ENCODE measurements at regions not wholly inside any gene's neighbourhood (a gene's known extent, or its start where the extent isn't known, plus 50 kb on each side); places are given as distances from the start of the nearest gene placed in this dataset.
A peak's percentile ranks its signal among the peaks of the same experiment; 100 is the strongest.

GRCh38 chr11:95647355-95647754 is 142.2 kb downstream of the FAM76B start:
- no peak overlapping the region for H3K56ac ChIP-seq (ENCODE audit: extremely low read depth, insufficient read depth, low read length)
- no peak overlapping the region for H3K18ac ChIP-seq (ENCODE audit: low read depth, low read length)
- H2AK9ac ChIP-seq (replicated peaks; ENCODE audit: low read depth, low read length, poor library complexity), result no peak overlapping the region
- no CpG with 5 or more reads among the region's 1 CpG for WGBS, 2 experiments (ENCODE audit: extremely low coverage in 2 of 2, insufficient read length in 1 of 2)
- H3K4ac ChIP-seq (ENCODE audit: low read depth, low read length), result no peak overlapping the region
- no peak overlapping the region for H4K91ac ChIP-seq (ENCODE audit: insufficient read depth, low read depth, low read length)
- no peak overlapping the region for H2BK15ac ChIP-seq (ENCODE audit: low read depth, low read length)
- H2BK120ac ChIP-seq (ENCODE audit: low read depth, low read length), result no peak overlapping the region
- dilution Hi-C loops (cut with HindIII; ENCODE audit: low sequenced_read_pairs, unreplicated experiment), result no loop called here
- H3K9me3 ChIP-seq (ENCODE audit: control insufficient read depth, insufficient read depth, low read length), result no peaks in the 10 kb centered on the region
- H3K4me1 ChIP-seq (ENCODE audit: control insufficient read depth, insufficient read depth, low read length), result no peaks in the 10 kb centered on the region; the same call in 1 of the 2 replicates
- in situ Hi-C loops (cut with MboI; ENCODE audit: low sequenced_read_pairs), result no loop called here
- H3K14ac ChIP-seq (replicated peaks; ENCODE audit: low read depth, low read length), result no peak overlapping the region
- TF ChIP-seq CHD1 (IDR thresholded peaks at IDR 0.05; ENCODE audit: low read depth, low read length), result no peak
- no peak for TF ChIP-seq ELK1 (IDR thresholded peaks at IDR 0.05; ENCODE audit: borderline replicate concordance, low read depth, low read length)
- TF ChIP-seq FOS (IDR thresholded peaks at IDR 0.05; ENCODE audit: low read depth, low read length), result no peak
- no peaks in the 10 kb centered on the region for H3K9me1 ChIP-seq (ENCODE audit: insufficient read depth, low read length)
- H3K27ac ChIP-seq (ENCODE audit: insufficient read depth, low read length), result no peak overlapping the region
- no peak overlapping the region for H4K5ac ChIP-seq (ENCODE audit: low read depth, low read length)
- no peaks in the 10 kb centered on the region for H4K20me1 ChIP-seq (ENCODE audit: insufficient read depth, low read length)
- no TSS peak for BruUV-seq (replicated peaks)
- H3K9ac ChIP-seq (ENCODE audit: low read depth, low read length), result no peak overlapping the region
- ChIA-PET CTCF (no interaction called here), POLR2A (ENCODE audit: unreplicated experiment) (no interaction called here)
- ATAC-seq (ENCODE audit: low read depth), result peak; percentile 32; the same call in 1 of the 2 replicates
- intact Hi-C loops (cut with micrococcal nuclease), result no loop called here
- H2AK5ac ChIP-seq (ENCODE audit: low read depth, low read length), result no peak overlapping the region
- H3K27me3 ChIP-seq (ENCODE audit: control insufficient read depth, insufficient read depth, low read length), result no peaks in the 10 kb centered on the region
- no peaks in the 10 kb centered on the region for H3K79me1 ChIP-seq (ENCODE audit: low read depth in 1 of 2, low read length in 2 of 2)
- no peaks in the 10 kb centered on the region for H3K36me3 ChIP-seq (ENCODE audit: control insufficient read depth, insufficient read depth, low read length)
- no peak overlapping the region for H2BK5ac ChIP-seq (ENCODE audit: low read depth, low read length, poor library complexity, severe bottlenecking)
- no peak for DNase-seq
- no peak overlapping the region for H3K23ac ChIP-seq (ENCODE audit: low read depth, low read length)
- no peak overlapping the region for H3K4me2 ChIP-seq (ENCODE audit: low read depth, low read length)
- no peak overlapping the region for H2BK20ac ChIP-seq (ENCODE audit: low read depth, low read length)
- no peak overlapping the region for H4K8ac ChIP-seq (ENCODE audit: low read depth in 2 of 2, low read length in 2 of 2)
- H2AFZ ChIP-seq (replicated peaks; ENCODE audit: low read length, poor library complexity), result no peak overlapping the region
- no peak overlapping the region for H3K4me3 ChIP-seq (ENCODE audit: insufficient read depth, low read depth, low read length)

Data from IMR-90 (cell line).